ENCODE measurements at regions not wholly inside any gene's neighbourhood (a gene's known extent, or its start where the extent isn't known, plus 50 kb on each side); places are given as distances from the start of the nearest gene placed in this dataset.

- no peak for TF ChIP-seq CTCF (IDR thresholded peaks at IDR 0.05)
- no peak for ATAC-seq (ENCODE audit: low FRiP score)
- DNase-seq (ENCODE audit: low spot score), result no peak
Measured at GRCh38 chr2:61722800-61723199, 131.1 kb downstream of the FAM161A start.

GRCh38 chr2:61722318-61722717 lies 131.5 kb downstream of the FAM161A start:
- ATAC-seq (ENCODE audit: low FRiP score) (no peak), DNase-seq (ENCODE audit: low spot score) (no peak)
- TF ChIP-seq CTCF (IDR thresholded peaks at IDR 0.05), result no peak

GRCh38 chr2:61721382-61721781 lies 132.5 kb downstream of the FAM161A start:
- ATAC-seq (ENCODE audit: low FRiP score) (no peak), DNase-seq (ENCODE audit: low spot score) (no peak)
- no peak for TF ChIP-seq CTCF (IDR thresholded peaks at IDR 0.05)

GRCh38 chr2:61720911-61721310 lies 132.9 kb downstream of the FAM161A start:
- ATAC-seq (ENCODE audit: low FRiP score) (no peak), DNase-seq (ENCODE audit: low spot score) (no peak)
- TF ChIP-seq CTCF (IDR thresholded peaks at IDR 0.05), result no peak

GRCh38 chr2:61718965-61719364 lies 134.9 kb downstream of the FAM161A start:
- DNase-seq (ENCODE audit: low spot score) (no peak), ATAC-seq (ENCODE audit: low FRiP score) (no peak)
- TF ChIP-seq CTCF (IDR thresholded peaks at IDR 0.05), result no peak

GRCh38 chr2:61715506-61715905 lies 138.4 kb downstream of the FAM161A start:
- ATAC-seq (ENCODE audit: low FRiP score) (no peak), DNase-seq (ENCODE audit: low spot score) (no peak)
- TF ChIP-seq CTCF (IDR thresholded peaks at IDR 0.05), result no peak

GRCh38 chr2:61714210-61714609 lies 139.7 kb downstream of the FAM161A start:
- ATAC-seq (ENCODE audit: low FRiP score), result no peak
- TF ChIP-seq CTCF (IDR thresholded peaks at IDR 0.05), result no peak
- no peak for DNase-seq (ENCODE audit: low spot score)
